H1 (cell line): ENCODE measurements at regions not wholly inside any gene's neighbourhood (a gene's known extent, or its start where the extent isn't known, plus 50 kb on each side); places are given as distances from the start of the nearest gene placed in this dataset.

Experiments used
- CTCF ChIA-PET: fragments of 300-600 bp; sonication (Branson Sonifier 250); formaldehyde crosslinking; loops from one replicate; lab custom pipeline; 2021; ENCODE audit not compliant: partially characterized antibody; lab: Charles Lee
- POLR2A ChIA-PET: fragments of 300-600 bp; sonication (Branson Sonifier 250); formaldehyde crosslinking; loops from one replicate; lab custom pipeline; 2021; ENCODE audit warnings: inconsistent platforms; ENCODE audit not compliant: partially characterized antibody; lab: Charles Lee
- DNase-seq, 2 experiments: peaks; one replicate each; pipeline versions ENCODE4 v3.0.0 to v3.0.0-alpha.2; 2010 to 2022; ENCODE audit warnings: low spot score in 2 of 2, low read depth in 1 of 2, mixed read lengths in 1 of 2
- FAIRE-seq: peaks from 2 replicates; lab custom pipeline; 2011; peaks lifted over from hg19 to GRCh38; lab: Jason Lieb, UNC
- H2AFZ ChIP-seq: 2 replicates; pipeline ENCODE4 v1.8.1; 2012; ENCODE audit warnings: low read length, inconsistent platforms
- H2AK5ac ChIP-seq: 2 replicates; pipeline ENCODE4 v1.6.1; 2013; ENCODE audit warnings: low read depth, low read length
- H2BK120ac ChIP-seq: replicated peaks from 2 replicates; pipeline ENCODE3; 2013; ENCODE audit warnings: low read depth, low read length, inconsistent platforms
- H2BK12ac ChIP-seq: 2 replicates; pipeline ENCODE4 v1.6.1; 2013; ENCODE audit warnings: low read depth, low read length
- H2BK15ac ChIP-seq: 2 replicates; pipeline ENCODE4 v1.6.1; 2013; ENCODE audit warnings: low read length
- H2BK20ac ChIP-seq: 2 replicates; pipeline ENCODE4 v1.6.1; 2013; ENCODE audit warnings: low read length
- H2BK5ac ChIP-seq: 2 replicates; pipeline ENCODE4 v1.6.1; 2013; ENCODE audit warnings: low read depth, low read length
- H3K14ac ChIP-seq: 2 replicates; pipeline ENCODE4 v1.6.1; 2013; ENCODE audit warnings: inconsistent platforms; ENCODE audit not compliant: insufficient read length
- H3K18ac ChIP-seq: 2 replicates; pipeline ENCODE4 v1.6.1; 2013; ENCODE audit warnings: low read length; ENCODE audit errors: extremely low read depth
- H3K23ac ChIP-seq: 2 replicates; pipeline ENCODE4 v1.6.1; 2013; ENCODE audit warnings: inconsistent platforms; ENCODE audit not compliant: insufficient read length
- H3K23me2 ChIP-seq: 2 replicates; pipeline ENCODE4 v1.6.1; 2013; ENCODE audit warnings: low read depth, low read length
- H3K27ac ChIP-seq: 2 replicates; pipeline ENCODE4 v1.6.1; 2011; ENCODE audit warnings: low read depth, low read length, inconsistent platforms
- H3K27me3 ChIP-seq, 4 experiments: replicated peaks in 1 of 4; 1 replicate in 1 of 4; 2 replicates in 3 of 4; pipeline versions ENCODE4 v1.6.1 to v1.8.1; 2011 to 2013; ENCODE audit warnings: low read length in 3 of 4, mild to moderate bottlenecking in 3 of 4, inconsistent platforms in 2 of 4, mixed read lengths in 2 of 4, moderate library complexity in 1 of 4; ENCODE audit not compliant: control insufficient read depth in 3 of 4, insufficient read depth in 3 of 4; ENCODE audit errors: extremely low read depth in 1 of 4
- H3K36me3 ChIP-seq, 4 experiments: 2 replicates each; pipeline versions ENCODE4 v1.6.1 to v1.8.1; 2011 to 2013; ENCODE audit warnings: mild to moderate bottlenecking in 4 of 4, low read length in 3 of 4, moderate library complexity in 2 of 4, control low read depth in 1 of 4, inconsistent platforms in 1 of 4; ENCODE audit not compliant: insufficient read depth in 4 of 4, control insufficient read depth in 2 of 4
- H3K4ac ChIP-seq: replicated peaks from 2 replicates; pipeline ENCODE3; 2013; ENCODE audit warnings: low read length, low read depth, mixed read lengths, inconsistent platforms; ENCODE audit not compliant: insufficient read length
- H3K4me1 ChIP-seq, 4 experiments: replicated peaks in 1 of 4; 1 replicate in 1 of 4; 2 replicates in 3 of 4; pipeline versions ENCODE4 v1.6.1 to v1.8.1; 2011 to 2013; ENCODE audit warnings: low read length in 3 of 4, inconsistent platforms in 2 of 4, mixed read lengths in 1 of 4; ENCODE audit not compliant: insufficient read depth in 4 of 4, control insufficient read depth in 3 of 4
- H3K4me2 ChIP-seq, 2 experiments: 2 replicates each; pipeline versions ENCODE4 v1.6.1 to v1.8.1; 2011 to 2013; ENCODE audit warnings: low read depth in 2 of 2, low read length in 2 of 2, control low read depth in 1 of 2, inconsistent platforms in 1 of 2, mild to moderate bottlenecking in 1 of 2; ENCODE audit not compliant: insufficient read depth in 1 of 2
- H3K4me3 ChIP-seq, 4 experiments: fragments of 200-600, 300-600 bp in 1 of 4; sonication (generic), shearing (Covaris generic), sonication (Bioruptor Twin) in 1 of 4; 2 replicates each; pipeline versions ENCODE4 v1.5.1 to v1.8.1; 2011 to 2016; ENCODE audit warnings: low read length in 4 of 4, low read depth in 3 of 4, control low read depth in 2 of 4, inconsistent platforms in 2 of 4, mild to moderate bottlenecking in 2 of 4, mixed read lengths in 1 of 4, moderate library complexity in 1 of 4; ENCODE audit not compliant: insufficient read depth in 2 of 4; ENCODE audit errors: extremely low read depth in 1 of 4
- H3K56ac ChIP-seq: replicated peaks from 2 replicates; pipeline ENCODE3; 2013; ENCODE audit warnings: low read depth, mild to moderate bottlenecking, mixed read lengths, low read length, inconsistent platforms; ENCODE audit not compliant: insufficient read length
- H3K79me1 ChIP-seq: 2 replicates; pipeline ENCODE4 v1.6.1; 2013; ENCODE audit warnings: low read depth, low read length, control low read depth
- H3K79me2 ChIP-seq, 2 experiments: 2 replicates each; pipeline versions ENCODE4 v1.6.1 to v1.8.1; 2012 to 2013; ENCODE audit warnings: low read length in 2 of 2, mild to moderate bottlenecking in 2 of 2, inconsistent platforms in 1 of 2; ENCODE audit not compliant: insufficient read depth in 2 of 2, control insufficient read depth in 1 of 2
- H3K9ac ChIP-seq, 4 experiments: replicated peaks in 1 of 4; 1 replicate in 1 of 4; 2 replicates in 3 of 4; pipeline versions ENCODE4 v1.6.1 to v1.8.1; 2011 to 2013; ENCODE audit warnings: low read depth in 3 of 4, low read length in 3 of 4, control low read depth in 2 of 4, mild to moderate bottlenecking in 2 of 4, moderate library complexity in 2 of 4, inconsistent platforms in 1 of 4; ENCODE audit errors: extremely low read depth in 1 of 4
- H3K9me3 ChIP-seq, 2 experiments: 2 replicates each; pipeline versions ENCODE4 v1.6.1 to v1.8.1; 2012 to 2013; ENCODE audit warnings: mild to moderate bottlenecking in 2 of 2, moderate library complexity in 2 of 2, control low read depth in 1 of 2, inconsistent platforms in 1 of 2, low read depth in 1 of 2, low read length in 1 of 2, mixed read lengths in 1 of 2; ENCODE audit not compliant: insufficient read depth in 2 of 2
- H4K20me1 ChIP-seq, 2 experiments: replicated peaks in 1 of 2; 2 replicates each; pipeline versions ENCODE3 to v1.8.1; 2011 to 2013; ENCODE audit warnings: inconsistent platforms in 2 of 2, low read length in 2 of 2, mild to moderate bottlenecking in 1 of 2; ENCODE audit not compliant: insufficient read depth in 2 of 2, control insufficient read depth in 1 of 2
- H4K5ac ChIP-seq: 2 replicates; pipeline ENCODE4 v1.6.1; 2013; ENCODE audit warnings: low read length, low read depth, mixed read lengths, inconsistent platforms; ENCODE audit not compliant: insufficient read length
- H4K8ac ChIP-seq: 2 replicates; pipeline ENCODE4 v1.8.0; 2013; ENCODE audit warnings: mild to moderate bottlenecking, moderate library complexity, low read length, inconsistent platforms; ENCODE audit not compliant: insufficient read depth; ENCODE audit errors: extremely low read depth
- H4K91ac ChIP-seq: replicated peaks from 2 replicates; pipeline ENCODE3; 2013; ENCODE audit warnings: low read length, mixed read lengths, inconsistent platforms; ENCODE audit not compliant: insufficient read length
- BRCA1 ChIP-seq: IDR thresholded peaks from 2 replicates; pipeline ENCODE4 v1.6.1; 2012; ENCODE audit warnings: low read depth, low read length, improper control_type of control experiment
- CBX8 ChIP-seq: fragments of 300-800, 300-1000 bp; sonication (generic); IDR thresholded peaks from 2 replicates; pipeline ENCODE4 v1.7.1; 2016; ENCODE audit warnings: low read depth, low read length, borderline replicate concordance
- E2F6 ChIP-seq: IDR thresholded peaks from 2 replicates; pipeline ENCODE4 v1.6.1; 2012; ENCODE audit warnings: inconsistent platforms
- KDM1A ChIP-seq: fragments of 200-600, 300-600 bp; sonication (generic); IDR thresholded peaks from 2 replicates; pipeline ENCODE4 v1.7.1; 2016; ENCODE audit warnings: mild to moderate bottlenecking, low read length, borderline replicate concordance
- MAFK ChIP-seq: IDR thresholded peaks from 2 replicates; pipeline ENCODE4 v1.6.1; 2012; ENCODE audit warnings: low read depth, mild to moderate bottlenecking, improper control_type of control experiment, low read length
- MAX ChIP-seq: IDR thresholded peaks from 2 replicates; pipeline ENCODE4 v1.6.1; 2012; ENCODE audit warnings: inconsistent platforms
- NANOG ChIP-seq: IDR thresholded peaks from 2 replicates; pipeline ENCODE4 v1.6.1; 2011; ENCODE audit warnings: low read length, low read depth, mild to moderate bottlenecking, inconsistent platforms; ENCODE audit not compliant: insufficient read depth, poor library complexity, severe bottlenecking
- SAP30 ChIP-seq: fragments of 300-600 bp; sonication (generic); IDR thresholded peaks from 2 replicates; pipeline ENCODE4 v1.7.1; 2012; ENCODE audit warnings: low read length, moderate library complexity, mild to moderate bottlenecking, inconsistent platforms; ENCODE audit not compliant: insufficient read depth, insufficient replicate concordance
- TEAD4 ChIP-seq: IDR thresholded peaks from 2 replicates; pipeline ENCODE4 v1.6.1; 2012; ENCODE audit warnings: low read depth, low read length, inconsistent platforms, mixed read lengths
- WGBS, 2 experiments: shearing (Covaris generic) in 1 of 2; methylation state at CpG; one replicate each; pipeline versions ENCODE4 v1.1.6 to v1.1.7; 2013 to 2015; ENCODE audit warnings: low lambda C conversion rate in 2 of 2, mixed read lengths in 2 of 2, inconsistent platforms in 1 of 2, low coverage in 1 of 2, missing lambda C conversion rate in 1 of 2; ENCODE audit not compliant: insufficient replicate concordance in 2 of 2, insufficient coverage in 1 of 2, insufficient read length in 1 of 2; ENCODE audit errors: extremely low coverage in 1 of 2, missing lambda C conversion rate in 1 of 2; 5-methylcytosine and 5-hydroxymethylcytosine counted together

GRCh38 chr9:111106202-111106601 is 67.9 kb upstream of the LPAR1 start:
- Histone ChIP-seq H2AK5ac (no peak overlapping the region), H3K36me3 (no peaks in the 10 kb centered on the region), H2BK120ac (no peak overlapping the region), H3K14ac (no peak overlapping the region), H3K79me1 (no peaks in the 10 kb centered on the region), H4K5ac (no peak overlapping the region), H2BK12ac (no peak overlapping the region), H3K4me3 (no peak overlapping the region), H4K91ac (no peak overlapping the region), H3K9me3 (no peaks in the 10 kb centered on the region), H2BK20ac (no peak overlapping the region), H4K8ac (no peak overlapping the region), H2BK5ac (no peak overlapping the region), H3K79me2 (no peaks in the 10 kb centered on the region), H2BK15ac (no peak overlapping the region), H3K23ac (no peak overlapping the region), H4K20me1 (peaks cover 0 to 1% of the 10 kb centered on the region in 2 experiments), H3K27ac (no peak overlapping the region), H3K23me2 (no peaks in the 10 kb centered on the region), H3K9ac (no peak overlapping the region), H3K4me2 (no peak overlapping the region), H3K56ac (no peak overlapping the region), H3K27me3 (peaks cover 0 to 3% (median 0%) of the 10 kb centered on the region in 4 experiments; a peak in 1 of 7 replicates), H3K4ac (no peak overlapping the region), H3K18ac (no peak overlapping the region), H3K4me1 (peaks cover 0 to 4% (median 0%) of the 10 kb centered on the region in 4 experiments; a peak in 1 of 7 replicates), H2AFZ (peak overlapping the region; percentile 86)
- WGBS, 2 experiments, result 76% methylated on average over 6 of the region's 6 CpGs; no CpG with 5 or more reads in 1 of the 2 experiments
- DNase-seq (no peak), FAIRE-seq (no peak)
- ChIA-PET CTCF (interaction anchor here (0.6 kb wide), 1 partner anchor 720 kb away, joined by 3 read pairs; no protein-coding TSS in a partner anchor), POLR2A (no interaction called here)
- no peak for TF ChIP-seq MAFK
- TF ChIP-seq MAX, result peak; percentile 97
- TF ChIP-seq KDM1A, result no peak
- TF ChIP-seq NANOG, result no peak
- TF ChIP-seq CBX8, result no peak
- peak; percentile 93 for TF ChIP-seq E2F6
- no peak for TF ChIP-seq BRCA1
- TF ChIP-seq SAP30, result no peak
- TF ChIP-seq TEAD4, result no peak
